ENCODE measurements at regions not wholly inside any gene's neighbourhood (a gene's known extent, or its start where the extent isn't known, plus 50 kb on each side); places are given as distances from the start of the nearest gene placed in this dataset.

DNA sequence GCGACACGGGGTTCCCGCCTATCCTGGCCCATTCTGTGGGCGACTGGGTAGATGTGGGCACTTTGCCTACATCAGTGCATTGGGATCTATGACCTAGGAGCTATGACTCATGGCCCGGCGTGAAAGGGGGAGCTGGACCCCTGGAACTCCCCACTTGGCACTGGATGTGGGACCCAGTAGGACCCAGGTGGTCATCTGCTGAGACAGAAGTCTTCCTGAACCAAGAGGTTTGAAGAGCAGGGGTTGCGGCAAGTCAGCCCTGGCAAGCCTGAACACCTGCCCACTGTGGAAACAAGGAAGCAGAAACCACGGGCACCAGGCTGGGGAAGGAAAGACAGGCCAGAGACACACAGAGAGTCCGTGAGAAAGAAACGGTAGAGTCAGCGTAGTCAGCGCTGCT, 656.7 kb downstream of the AJAP1 start:
- Histone ChIP-seq H3K36me3 (no peaks in the 10 kb centered on the region), H3K4me3 (ENCODE audit: low read depth, low read length) (no peak overlapping the region), H3K27me3 (ENCODE audit: insufficient read depth, low read depth, severe bottlenecking) (peaks cover 39% of the 10 kb centered on the region), H3K9me3 (ENCODE audit: severe bottlenecking) (no peaks in the 10 kb centered on the region), H3K27ac (no peak overlapping the region)
- TF ChIP-seq, protein P1, sequence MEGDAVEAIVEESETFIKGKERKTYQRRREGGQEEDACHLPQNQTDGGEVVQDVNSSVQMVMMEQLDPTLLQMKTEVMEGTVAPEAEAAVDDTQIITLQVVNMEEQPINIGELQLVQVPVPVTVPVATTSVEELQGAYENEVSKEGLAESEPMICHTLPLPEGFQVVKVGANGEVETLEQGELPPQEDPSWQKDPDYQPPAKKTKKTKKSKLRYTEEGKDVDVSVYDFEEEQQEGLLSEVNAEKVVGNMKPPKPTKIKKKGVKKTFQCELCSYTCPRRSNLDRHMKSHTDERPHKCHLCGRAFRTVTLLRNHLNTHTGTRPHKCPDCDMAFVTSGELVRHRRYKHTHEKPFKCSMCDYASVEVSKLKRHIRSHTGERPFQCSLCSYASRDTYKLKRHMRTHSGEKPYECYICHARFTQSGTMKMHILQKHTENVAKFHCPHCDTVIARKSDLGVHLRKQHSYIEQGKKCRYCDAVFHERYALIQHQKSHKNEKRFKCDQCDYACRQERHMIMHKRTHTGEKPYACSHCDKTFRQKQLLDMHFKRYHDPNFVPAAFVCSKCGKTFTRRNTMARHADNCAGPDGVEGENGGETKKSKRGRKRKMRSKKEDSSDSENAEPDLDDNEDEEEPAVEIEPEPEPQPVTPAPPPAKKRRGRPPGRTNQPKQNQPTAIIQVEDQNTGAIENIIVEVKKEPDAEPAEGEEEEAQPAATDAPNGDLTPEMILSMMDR (IDR thresholded peaks at IDR 0.05; ENCODE audit: low read depth, low read length) = no peak
- DNase-seq = no peak

DNA sequence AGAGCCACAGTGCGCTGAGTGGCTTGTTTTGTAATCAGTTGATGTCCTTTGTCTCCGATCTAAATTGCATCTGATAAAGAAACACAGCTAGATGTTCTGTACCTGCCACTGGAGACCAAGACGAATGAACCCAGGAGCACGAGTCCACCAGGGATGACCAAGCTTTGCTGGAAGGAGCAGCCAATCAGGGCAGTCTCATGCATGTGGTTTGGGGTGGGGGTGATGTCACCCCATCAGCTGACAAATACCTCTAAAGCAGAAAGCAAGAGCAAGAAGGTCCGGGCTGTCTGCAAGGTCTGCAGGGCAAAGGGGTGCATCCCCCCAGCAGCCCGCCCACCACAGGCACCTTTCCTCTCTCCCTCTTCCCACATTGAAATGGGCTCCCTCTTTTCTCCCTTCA, 653.8 kb downstream of the AJAP1 start:
- Histone ChIP-seq H3K27me3 (ENCODE audit: insufficient read depth, low read depth, severe bottlenecking) (peaks cover 41% of the 10 kb centered on the region), H3K27ac (no peak overlapping the region), H3K9me3 (ENCODE audit: severe bottlenecking) (no peaks in the 10 kb centered on the region), H3K36me3 (no peaks in the 10 kb centered on the region), H3K4me3 (ENCODE audit: low read depth, low read length) (no peak overlapping the region)
- no peak for DNase-seq
- TF ChIP-seq, protein P1 (IDR thresholded peaks at IDR 0.05; ENCODE audit: low read depth, low read length) = no peak

DNA sequence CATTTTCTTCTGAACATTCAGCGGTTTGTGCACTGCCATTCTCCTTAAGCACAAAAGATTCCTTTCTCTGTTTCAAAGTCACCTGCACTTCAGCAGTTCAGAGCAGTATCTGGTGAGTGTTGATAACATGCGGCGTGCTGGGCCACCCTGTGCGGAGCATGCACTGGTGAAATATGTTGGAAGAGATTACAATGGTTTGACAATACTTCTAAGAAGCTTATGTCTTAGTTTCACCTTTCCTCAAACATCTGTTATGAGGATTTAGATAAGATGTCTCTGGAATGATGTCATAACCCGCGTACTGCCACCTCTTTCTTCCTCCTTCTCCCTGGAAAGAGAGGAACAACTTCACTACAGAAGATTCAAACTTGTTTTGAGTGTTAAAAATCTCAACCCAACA, 650.3 kb downstream of the AJAP1 start:
- DNase-seq = peak; percentile 58
- TF ChIP-seq, protein P1 (IDR thresholded peaks at IDR 0.05; ENCODE audit: low read depth, low read length) = no peak
- Histone ChIP-seq H3K4me3 (ENCODE audit: low read depth, low read length) (no peak overlapping the region), H3K9me3 (ENCODE audit: severe bottlenecking) (no peaks in the 10 kb centered on the region), H3K27ac (no peak overlapping the region), H3K36me3 (no peaks in the 10 kb centered on the region), H3K27me3 (ENCODE audit: insufficient read depth, low read depth, severe bottlenecking) (peaks cover 27% of the 10 kb centered on the region)

DNA sequence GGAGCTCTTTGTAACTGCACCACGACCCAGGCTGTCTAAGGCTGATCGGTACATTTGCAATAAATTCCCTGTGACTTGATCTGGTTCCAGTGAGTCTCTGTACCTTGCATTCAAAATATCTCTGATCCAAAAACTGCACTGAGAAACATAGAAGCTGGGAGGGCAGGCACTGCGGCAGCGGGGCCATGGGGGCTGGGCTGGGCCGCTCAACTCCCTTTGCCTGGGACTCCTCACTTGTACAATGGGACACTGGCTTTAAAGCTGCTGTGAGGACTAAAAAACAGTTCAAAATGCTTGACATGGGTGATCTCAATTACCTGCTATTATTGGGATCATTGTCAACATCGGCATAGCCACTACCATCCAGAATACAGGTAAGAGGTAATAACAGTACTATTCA, 644.0 kb downstream of the AJAP1 start:
- TF ChIP-seq, protein P1 (IDR thresholded peaks at IDR 0.05; ENCODE audit: low read depth, low read length) = no peak
- DNase-seq = no peak
- Histone ChIP-seq H3K4me3 (ENCODE audit: low read depth, low read length) (no peak overlapping the region), H3K27me3 (ENCODE audit: insufficient read depth, low read depth, severe bottlenecking) (peaks cover 36% of the 10 kb centered on the region), H3K9me3 (ENCODE audit: severe bottlenecking) (no peaks in the 10 kb centered on the region), H3K27ac (no peak overlapping the region), H3K36me3 (no peaks in the 10 kb centered on the region)

DNA sequence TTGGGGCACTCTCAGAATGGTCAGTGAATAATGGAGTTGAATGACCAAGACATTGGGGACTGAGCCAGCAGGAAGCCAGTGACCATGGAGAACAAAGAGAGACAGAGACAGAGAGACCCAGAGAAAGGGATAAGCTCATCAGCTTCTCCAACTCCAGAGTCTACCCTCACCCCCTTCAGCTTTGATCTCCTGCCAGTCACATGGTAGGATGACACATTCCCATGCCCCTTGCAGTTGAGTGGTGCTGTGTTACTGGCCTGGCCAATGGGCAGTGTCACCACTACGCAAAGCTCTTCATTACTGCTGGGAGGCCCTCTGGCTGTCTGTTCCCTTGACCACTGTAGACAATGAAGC, 643.5 kb downstream of the AJAP1 start:
- Histone ChIP-seq H3K27me3 (ENCODE audit: insufficient read depth, low read depth, severe bottlenecking) (peaks cover 36% of the 10 kb centered on the region), H3K4me3 (ENCODE audit: low read depth, low read length) (no peak overlapping the region), H3K9me3 (ENCODE audit: severe bottlenecking) (no peaks in the 10 kb centered on the region), H3K36me3 (no peaks in the 10 kb centered on the region), H3K27ac (no peak overlapping the region)
- TF ChIP-seq, protein P1 (IDR thresholded peaks at IDR 0.05; ENCODE audit: low read depth, low read length) = no peak
- DNase-seq = no peak

DNA sequence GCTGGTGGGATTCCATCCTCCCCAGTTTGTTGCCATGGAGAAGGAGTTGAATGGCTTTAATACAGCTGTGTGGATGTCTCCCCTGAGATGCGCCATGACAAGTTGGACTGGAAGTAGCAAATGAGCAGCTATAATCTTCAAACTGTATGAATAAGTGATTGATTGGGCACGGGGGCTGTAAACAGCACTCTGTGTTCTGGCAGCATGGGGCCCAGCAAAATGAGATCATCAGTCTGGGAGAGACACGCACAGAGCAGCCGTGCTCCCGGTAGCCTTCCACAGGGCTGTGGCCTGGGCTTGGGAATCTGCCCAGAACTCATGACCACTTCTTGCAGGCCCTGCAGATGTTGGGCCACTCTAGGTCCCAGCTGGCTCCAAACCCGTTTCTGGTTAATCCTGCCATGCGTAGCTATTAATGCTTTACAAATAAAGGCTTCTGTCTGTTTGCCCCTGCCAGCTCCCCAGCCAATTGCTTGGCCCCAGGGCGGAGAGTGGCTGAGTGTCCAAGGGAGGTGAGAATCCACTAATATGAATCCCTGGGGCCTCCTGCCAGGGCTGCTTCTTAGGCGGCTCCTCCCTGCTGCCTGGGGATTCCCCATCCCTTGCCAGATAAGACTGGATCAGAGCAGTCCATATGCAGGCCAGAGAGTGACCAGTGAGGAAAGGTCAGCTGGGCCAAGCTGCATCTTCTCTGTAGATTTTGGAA, 642.9 kb downstream of the AJAP1 start:
- H3K9me3 ChIP-seq (ENCODE audit: severe bottlenecking) = no peaks in the 10 kb centered on the region
- TF ChIP-seq, protein P1 (IDR thresholded peaks at IDR 0.05; ENCODE audit: low read depth, low read length) = no peak
- no peak overlapping the region for H3K4me3 ChIP-seq (ENCODE audit: low read depth, low read length)
- H3K27ac ChIP-seq = no peak overlapping the region
- no peaks in the 10 kb centered on the region for H3K36me3 ChIP-seq
- DNase-seq = no peak
- H3K27me3 ChIP-seq (ENCODE audit: insufficient read depth, low read depth, severe bottlenecking) = peaks cover 32% of the 10 kb centered on the region
